NCI-H2171 treated with DMSO at 0.1 percent for 48 hours (cell line): ENCODE measurements at regions not wholly inside any gene's neighbourhood (a gene's known extent, or its start where the extent isn't known, plus 50 kb on each side); places are given as distances from the start of the nearest gene placed in this dataset.
A peak's percentile ranks its signal among the peaks of the same experiment; 100 is the strongest.
"Not testable (repeated sequence)": the region's sequence is repeated elsewhere in the genome, so short reads cannot be mapped to it uniquely, and the experiment has no call there.

ENCODE experiments used
- DNase-seq: peaks from one replicate; lab custom pipeline; 2025; lab: John Stamatoyannopoulos, UW

DNA sequence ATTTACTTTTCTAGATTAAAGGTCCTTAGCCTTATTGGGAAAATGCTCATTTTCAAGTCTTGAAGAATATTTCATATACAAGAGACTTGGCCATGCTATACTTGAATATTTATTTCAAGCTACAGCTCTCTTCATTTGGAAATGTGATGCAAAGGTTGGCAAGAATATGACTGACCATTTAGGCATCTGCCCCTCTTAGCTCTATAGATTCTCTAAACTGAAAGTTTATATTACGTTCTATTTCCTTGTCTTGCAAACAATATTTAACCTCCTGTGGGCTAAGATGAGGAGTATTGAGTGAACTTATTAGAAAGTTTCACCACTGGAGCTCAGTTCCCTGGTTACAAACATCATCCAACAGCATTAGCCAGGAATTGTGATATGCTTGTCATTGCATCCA, 593.1 kb downstream of the MAT2B start:
- DNase-seq: no peak

DNA sequence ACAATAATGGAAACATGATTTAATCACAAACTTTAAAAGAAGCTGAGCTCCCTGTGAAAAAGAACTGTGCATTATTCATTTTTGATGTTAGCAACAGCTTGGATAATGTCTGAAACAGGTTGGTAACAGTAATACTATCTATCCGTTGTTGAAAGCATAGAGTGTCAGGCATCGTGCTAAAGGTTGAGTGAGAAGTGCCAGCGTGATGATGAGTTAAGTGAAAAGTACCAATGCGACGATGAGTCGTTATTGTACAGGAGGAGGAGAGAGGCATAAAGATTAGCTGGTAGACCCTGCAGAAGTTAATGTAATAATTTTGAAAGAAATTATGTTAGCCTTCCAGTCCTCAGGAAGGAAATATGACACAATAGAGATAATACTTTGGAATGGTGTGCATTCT, 593.6 kb downstream of the MAT2B start:
- no peak for DNase-seq

DNA sequence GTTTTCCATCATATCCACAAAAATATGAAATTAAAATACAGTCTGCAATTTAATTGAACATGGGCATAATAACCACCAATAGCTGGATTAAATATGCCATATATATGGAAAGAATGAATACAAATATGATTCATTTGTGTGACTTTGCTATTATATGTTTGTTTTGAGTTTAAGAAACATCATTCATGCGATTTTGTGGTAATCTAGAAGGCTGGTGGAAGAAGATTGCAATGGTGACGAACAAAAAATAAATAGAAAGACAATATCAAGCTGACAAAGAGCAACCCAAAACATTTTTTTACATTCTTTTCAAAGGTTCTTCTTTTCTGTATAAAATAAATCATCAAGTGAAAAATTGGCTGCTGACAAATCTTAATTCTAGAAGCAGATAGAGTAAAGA, 610.0 kb downstream of the MAT2B start:
- DNase-seq: no peak

DNA sequence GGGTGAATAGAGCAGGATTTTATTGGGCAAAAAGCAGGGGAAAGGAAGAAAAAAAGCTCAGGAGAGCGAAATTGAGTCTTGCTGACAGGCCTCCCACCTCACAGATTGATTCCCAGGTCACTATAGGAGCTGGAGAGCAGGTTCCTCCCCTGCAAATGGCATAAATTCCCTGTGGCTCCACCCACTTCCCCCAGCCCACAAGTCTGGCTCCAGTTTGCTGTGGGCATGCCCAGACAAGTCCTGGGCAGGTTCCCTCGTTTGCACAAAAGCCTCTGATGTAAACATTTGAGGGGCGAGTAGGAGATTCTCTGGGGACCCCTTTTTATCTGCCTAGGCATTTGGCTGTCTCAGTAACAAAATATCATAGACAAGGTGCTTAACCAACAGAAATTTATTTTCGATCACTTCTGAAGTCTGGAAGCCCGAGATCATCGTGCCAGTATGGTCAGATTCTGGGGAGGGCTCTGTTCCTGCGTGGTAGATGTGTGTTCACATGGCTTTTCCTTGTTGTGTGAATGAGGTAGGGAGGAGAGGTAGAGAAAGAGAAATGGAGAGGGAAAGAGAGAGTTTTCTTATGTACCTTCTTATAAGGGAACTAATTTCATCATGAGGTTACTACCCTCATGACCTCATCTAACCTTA, 614.5 kb downstream of the MAT2B start:
- peak; percentile 78 for DNase-seq

DNA sequence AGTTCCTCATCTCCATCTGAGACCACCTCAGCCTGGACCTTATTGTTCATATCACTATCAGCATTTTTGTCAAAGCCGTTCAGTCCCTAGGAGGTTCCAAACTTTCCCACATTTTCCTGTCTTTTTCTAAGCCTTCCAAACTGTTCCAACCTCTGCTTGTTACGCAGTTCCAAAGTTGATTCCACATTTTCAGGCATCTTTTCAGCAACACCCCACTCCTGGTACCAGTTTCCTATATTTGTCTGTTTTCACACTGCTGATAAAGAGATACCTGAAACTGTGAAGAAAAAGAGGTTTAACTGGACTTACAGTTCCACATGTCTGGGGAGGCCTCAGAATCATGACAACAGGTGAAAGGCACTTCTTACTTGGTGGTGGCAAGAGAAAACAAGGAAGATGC, 622.1 kb downstream of the MAT2B start:
- DNase-seq: no peak

DNA sequence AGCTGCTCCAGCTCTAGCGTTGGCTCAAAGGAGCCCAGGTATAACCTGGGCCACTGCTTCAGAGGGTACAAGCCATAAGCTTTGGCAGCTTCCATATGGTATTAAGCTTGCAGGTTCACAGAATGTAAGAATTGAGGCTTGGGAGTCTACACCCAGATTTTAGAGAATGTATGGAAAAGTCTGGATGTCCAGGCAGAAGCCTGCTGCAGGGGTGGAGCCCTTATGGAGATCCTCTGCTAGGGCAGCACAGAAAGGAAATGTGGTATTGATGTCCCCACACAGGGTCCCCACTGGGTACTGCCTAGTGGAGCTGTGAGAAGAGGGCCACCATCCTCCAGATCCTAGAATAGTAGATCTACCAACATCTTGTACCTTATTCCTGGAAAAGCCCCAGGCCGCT, 626.9 kb downstream of the MAT2B start:
- no peak for DNase-seq

DNA sequence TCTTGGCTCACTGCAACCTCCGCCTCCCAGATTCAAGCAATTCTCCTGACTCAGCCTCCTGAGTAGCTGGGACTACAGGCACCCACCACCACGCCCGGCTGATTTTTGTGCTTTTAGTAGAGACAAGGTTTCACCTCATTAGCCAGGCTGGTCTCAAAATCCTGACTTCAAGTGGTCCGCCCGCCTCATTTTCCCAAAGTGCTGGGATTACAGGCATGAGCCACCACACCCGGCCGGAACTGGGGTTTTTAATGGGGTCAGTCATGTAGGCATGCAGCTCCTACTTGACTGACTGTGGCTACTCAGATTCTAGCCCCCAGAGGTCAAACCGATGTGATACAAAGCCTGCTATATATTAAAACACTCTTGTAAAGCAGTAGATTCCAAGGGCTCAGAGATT, 631.7 kb downstream of the MAT2B start:
- DNase-seq: no peak

DNA sequence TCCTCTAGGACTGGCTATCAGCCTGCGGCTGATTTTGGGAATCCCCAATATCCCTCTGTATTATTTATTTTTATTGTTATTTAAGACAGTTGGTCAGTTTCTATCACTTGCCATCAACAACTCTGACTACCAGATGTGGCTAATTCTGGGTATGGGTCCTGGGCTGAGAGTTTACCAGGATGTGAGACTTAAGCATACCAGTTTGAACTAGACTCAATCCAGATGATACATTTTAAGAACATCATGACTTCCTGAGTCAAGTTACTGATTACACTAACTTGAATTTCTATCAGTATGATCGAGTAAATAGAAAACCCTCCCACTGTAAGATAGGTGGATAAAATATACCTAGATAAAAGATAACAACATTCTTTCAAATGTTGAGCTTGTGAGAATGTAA, 634.0 kb downstream of the MAT2B start:
- DNase-seq: no peak

DNA sequence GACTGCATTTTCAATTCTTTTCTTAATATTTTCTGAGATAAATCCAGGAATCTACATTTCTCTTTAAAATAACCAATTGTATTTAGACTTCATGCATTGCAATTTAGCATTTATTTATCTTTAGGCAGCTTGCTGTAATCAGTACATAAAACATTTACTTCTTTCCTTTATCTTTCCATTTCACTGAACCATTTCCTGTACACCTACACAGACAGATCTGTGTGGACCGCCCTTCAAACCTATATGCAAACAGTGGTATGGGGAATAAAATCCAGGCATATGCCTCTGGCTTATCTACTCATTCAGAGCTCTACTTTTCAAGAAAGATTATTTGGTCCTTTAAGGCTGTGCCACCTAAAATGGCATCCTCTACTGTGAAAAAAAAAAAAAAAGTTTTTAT, 640.0 kb downstream of the MAT2B start:
- DNase-seq: no peak

DNA sequence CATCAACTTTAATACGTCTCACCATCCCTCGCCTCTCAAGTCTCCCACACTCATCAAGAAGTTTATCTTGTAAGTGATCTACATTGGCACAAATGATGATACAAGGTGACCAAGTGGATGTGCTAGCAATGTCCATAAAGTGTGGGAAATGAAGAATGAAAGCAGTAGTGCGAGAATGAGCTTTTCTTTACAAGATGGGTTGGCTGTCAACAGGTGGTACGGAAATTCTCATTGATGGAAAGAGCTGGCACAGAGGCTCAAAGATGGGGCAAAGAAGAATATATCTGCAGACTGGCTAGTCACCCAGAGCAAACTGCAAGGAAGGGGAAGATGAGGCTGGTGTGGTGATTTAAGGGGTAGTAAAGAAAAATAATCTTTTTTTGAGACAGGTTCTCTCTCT, 640.8 kb downstream of the MAT2B start:
- no peak for DNase-seq

DNA sequence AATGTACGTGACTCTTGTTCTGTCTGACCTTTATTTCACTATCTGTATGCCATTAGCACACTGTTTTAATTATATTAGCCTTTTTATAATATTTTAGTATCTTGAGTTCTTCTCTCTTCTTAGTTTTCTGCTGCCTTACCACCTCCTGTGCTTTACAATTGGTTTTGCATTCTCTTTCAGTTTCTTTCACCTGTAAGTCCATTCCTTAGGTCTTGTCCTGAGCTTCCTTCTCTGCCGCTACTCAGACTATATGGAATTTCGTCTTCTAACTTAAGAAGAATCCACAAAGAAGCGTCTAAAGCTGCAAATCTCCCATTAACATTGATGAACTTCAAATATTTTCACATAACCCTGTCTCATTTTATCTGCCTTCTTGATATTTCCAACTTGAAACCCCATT, 642.9 kb downstream of the MAT2B start:
- DNase-seq: no peak

DNA sequence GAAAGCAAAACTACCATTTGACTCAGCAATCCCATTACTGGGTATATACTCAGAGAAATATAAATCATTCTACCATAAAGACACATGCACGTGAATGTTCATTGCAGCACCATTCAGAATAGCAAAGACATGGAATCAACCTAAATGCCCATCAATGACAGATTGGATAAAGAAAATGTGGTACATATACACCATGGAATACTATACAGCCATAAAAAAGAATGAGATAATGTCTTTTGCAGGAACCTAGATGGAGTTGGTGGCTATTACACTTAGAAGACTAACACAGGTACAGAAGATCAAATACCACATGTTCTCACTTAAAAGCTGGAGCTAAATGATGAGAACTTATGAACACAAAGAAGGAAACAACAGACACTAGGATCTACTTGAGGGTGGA, 647.1 kb downstream of the MAT2B start:
- not testable (repeated sequence) for DNase-seq

DNA sequence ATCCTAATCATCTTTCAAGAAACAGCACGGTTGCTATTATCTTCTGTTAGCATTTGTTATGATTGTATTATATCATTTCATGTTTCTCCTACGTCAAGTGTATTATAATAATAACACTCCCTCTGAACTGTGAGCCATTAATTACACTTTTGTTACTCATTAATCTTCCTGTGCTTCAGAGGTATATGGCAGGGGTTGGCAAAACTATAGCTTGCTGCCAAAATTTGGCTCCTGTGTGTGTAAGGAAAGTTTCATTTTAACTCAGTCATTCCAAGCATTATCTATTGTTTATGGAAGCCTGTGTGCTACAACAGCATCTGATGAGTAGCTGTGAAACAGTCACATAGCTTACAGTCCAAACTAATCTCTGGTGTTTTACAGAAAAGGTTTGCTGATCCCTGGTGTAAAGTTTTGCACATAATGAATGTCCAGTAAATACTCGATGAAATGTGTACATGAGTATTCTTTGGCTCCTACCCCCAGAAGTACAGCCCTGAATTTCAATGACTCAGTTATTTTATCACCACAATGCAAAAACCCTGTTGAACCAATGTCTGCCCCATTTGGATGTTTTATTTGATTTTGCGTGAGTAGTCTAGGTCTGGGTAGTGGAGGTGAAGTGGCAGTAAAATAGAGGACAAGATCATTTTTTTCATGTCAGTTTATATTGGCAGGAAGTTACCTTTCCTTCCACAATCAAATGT, 648.2 kb downstream of the MAT2B start:
- no peak for DNase-seq

DNA sequence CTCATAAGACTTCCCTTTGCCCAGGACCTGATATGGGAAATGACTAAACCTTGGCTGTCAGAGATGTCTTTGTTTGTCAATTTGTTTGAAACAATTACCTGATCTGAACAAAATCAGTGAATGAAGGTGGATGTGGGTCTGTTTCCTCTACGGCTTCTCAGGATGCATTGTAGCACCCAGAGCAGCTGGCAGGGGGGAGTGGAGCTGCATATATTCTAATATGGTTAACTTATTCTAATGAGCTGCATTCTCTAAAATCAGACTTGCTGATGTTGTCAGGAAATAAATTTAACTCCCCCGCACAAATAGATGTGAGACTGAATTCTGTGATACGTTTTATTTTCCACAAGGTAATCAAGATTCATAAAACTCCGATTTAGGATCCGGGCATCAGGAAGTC, 665.4 kb downstream of the MAT2B start:
- DNase-seq: no peak

DNA sequence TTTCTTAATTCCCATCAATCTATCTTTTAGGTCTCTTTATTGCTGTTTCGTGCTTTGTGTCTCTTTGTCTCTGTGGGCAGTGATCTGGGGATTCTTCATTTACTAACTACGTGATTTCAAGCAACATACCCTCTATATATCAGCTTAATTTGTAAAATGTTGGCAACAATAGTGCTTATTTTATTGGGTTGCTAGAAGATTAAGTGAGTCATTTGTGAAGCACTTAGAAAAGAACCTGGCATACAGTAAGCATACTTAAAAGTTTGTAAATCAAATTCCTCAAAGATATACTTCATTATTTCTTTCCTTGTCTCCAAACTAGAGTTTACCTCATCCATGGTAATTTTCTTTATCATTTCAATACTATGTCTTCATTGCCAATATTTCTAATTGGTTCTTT, 669.7 kb downstream of the MAT2B start:
- no peak for DNase-seq

DNA sequence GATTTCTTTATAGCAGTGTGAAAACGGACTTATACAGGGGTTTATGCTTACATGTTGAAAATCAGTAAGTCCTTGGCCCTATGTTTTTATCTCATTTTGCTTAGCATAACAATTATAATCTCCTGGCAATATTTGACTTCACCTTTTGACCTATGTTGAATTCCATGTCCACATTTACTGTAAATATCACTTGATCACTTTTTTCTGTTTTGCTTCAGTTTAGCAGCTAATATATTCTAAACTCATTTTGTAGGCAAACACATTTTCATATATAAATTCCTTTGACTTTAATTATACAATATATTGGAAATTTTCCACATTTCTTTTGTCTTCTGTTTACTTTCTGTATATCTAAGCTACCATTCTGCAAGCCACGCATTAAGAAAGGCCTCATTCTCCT, 674.0 kb downstream of the MAT2B start:
- DNase-seq: no peak

DNA sequence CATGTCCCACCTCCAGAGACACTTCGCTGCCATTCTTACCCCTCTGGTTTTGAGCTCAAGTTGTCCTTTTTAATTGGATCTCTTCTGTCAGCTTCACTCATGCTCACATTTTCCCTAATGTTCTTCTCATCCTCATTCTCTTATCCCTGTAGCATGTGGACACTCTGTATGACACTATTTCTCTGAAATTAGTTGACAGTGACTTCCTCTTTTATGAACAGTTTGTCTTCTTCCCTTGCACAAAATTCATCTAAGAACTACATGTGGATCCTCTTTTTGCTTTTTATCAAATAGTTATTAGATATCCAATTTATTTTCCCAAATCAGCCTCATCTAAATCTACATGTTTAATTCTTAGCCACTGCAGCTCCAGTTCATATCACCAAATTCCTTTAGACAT, 676.2 kb downstream of the MAT2B start:
- DNase-seq: no peak

DNA sequence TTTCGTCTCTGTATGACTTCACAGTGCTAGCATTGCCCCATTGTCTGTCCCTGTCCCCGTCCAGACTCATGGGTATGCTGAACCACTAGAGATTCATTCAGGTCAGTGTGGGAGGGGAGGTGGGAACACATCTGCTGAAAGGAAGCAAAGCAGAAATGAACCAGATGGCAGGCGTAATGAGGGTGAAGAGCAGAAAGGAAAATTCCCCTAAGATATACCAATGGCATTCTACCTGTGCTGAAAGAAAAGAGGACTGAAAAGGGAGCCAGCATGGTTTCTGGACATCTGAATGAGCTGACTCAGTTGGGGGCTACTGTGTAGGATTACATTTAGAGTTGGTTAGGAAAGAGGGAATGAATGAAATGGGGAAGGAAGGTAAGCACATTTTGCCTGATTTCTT, 678.7 kb downstream of the MAT2B start:
- DNase-seq: peak; percentile 9

DNA sequence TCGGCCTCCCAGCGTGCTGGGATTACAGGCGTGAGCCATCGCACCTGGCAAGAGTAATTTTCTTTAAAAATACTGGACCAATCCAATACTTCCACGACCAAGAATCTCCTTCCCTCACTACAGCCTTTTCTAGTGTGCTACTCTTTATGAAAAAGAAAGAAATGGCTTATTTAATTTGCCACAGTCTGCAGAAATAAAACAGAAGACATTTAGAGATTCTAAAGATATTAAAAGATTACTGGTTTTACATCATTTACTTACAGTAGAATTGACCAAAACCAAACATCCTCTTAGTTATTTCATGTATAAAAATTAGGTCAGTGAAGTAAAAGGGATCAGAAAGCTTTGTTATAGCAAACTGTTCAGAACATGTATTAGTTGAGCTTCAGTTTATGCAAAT, 679.6 kb downstream of the MAT2B start:
- no peak for DNase-seq

DNA sequence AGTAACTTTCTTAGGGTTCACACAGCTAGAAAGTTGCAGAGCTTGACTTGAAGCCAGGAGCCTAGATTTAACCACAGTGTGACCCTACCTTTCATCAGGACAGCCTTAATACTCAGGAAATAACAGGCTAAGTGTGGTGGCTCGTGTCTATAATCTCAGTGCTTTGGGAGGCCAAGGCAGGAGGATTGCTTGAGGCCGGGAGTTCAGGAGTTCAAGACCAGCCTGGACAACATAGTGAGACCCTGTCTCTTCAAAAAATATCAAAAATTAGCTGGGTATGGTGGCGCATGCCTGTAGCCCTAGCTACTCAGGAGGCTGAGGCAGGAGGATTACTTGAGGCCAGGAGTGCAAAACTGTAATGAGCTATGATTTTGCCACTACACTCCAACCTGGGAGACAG, 681.1 kb downstream of the MAT2B start:
- DNase-seq: no peak

DNA sequence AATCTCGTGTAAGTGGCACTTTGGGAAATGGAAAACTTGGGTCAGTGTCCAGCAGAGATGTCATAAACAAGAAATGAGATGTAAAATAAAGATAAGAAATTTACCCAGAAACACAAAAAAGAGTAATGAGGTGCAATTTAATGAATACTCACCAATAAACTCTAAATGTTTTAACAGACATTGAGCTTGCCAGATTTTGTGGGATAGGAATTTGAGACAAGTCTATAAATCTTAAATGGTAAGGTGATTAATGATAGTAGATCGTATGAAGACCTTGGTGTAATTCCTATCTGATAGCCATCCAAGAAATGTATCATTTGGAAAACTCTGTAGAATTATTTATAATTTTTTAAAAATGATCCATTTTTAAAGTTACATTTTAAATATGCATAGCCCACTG, 682.4 kb downstream of the MAT2B start:
- DNase-seq: no peak

DNA sequence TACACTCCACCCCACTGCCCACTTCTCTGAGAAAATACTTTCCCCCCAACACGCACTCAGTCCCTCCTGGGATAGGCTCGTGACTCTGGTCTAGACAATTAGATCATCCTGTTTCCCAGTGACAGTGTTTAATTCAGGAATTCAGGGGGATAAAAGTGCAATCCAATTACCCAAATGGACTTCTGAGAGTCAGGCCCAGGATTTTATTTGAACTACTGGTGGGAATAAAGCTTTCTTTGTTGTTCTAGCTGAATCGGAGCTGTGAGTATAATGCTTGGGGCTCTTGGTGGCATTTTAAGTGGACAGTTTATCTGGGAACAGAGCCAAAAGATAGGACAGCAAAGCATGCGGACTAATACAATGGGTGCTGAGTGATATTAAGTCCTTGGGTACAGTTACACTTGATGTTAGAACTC, 683.3 kb downstream of the MAT2B start:
- DNase-seq: no peak

DNA sequence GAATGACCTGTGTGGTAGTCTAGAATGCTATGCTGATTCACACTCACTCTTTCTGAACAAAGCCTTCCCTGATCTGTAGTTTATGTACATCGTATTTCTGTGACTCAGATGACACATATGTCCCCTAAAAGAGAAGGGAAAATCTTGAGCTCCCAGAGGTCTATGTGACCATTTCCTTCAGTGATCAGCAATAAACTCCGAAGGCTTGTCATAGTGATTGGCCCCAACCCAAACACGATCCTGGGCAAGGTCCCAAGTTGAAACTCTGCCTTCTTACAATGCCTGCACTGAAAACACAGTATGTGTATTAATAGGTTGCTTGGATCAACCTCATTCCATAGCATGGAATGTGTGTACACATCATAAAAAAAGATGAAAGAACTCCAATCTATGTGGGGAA, 685.8 kb downstream of the MAT2B start:
- no peak for DNase-seq

DNA sequence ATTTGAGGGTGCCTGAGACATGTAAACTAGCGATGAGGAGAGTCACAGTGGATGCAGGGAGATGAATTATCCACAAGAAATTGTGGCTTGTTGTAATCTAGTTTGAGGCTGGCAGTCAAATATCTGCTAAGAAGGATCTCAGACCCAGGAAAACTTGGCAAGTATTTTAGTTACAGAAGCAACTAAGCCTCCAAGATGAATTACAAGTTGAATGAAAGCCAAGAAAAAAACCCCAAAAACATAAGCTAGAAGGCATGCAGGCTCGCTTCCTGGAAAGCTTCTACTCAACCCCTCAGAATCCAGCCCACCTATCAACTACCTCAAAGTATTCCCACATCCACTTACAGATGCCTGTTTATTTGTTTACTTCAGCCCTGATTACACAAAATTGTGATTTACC, 696.9 kb downstream of the MAT2B start:
- no peak for DNase-seq
